Astrocyte (in vitro differentiated cells and primary cell): ENCODE measurements at regions not wholly inside any gene's neighbourhood (a gene's known extent, or its start where the extent isn't known, plus 50 kb on each side); places are given as distances from the start of the nearest gene placed in this dataset.

Source experiments
- DNase-seq: peaks from one replicate; pipeline ENCODE4 v3.0.0-alpha.2; 2010; ENCODE audit warnings: low read depth
- FAIRE-seq: peaks from 2 replicates; lab custom pipeline; 2011; peaks lifted over from hg19 to GRCh38; lab: Jason Lieb, UNC
- H2AFZ ChIP-seq: 2 replicates; pipeline ENCODE4 v1.6.0; 2012; ENCODE audit warnings: low read depth, low read length, inconsistent platforms
- H3K27ac ChIP-seq: 2 replicates; pipeline ENCODE4 v1.5.1; 2011; ENCODE audit warnings: low read depth, low read length, inconsistent platforms
- H3K27me3 ChIP-seq: 2 replicates; pipeline ENCODE4 v1.6.0; 2011; ENCODE audit warnings: low read length, inconsistent platforms; ENCODE audit not compliant: insufficient read depth
- H3K36me3 ChIP-seq: 2 replicates; pipeline ENCODE4 v1.5.1; 2011; ENCODE audit warnings: low read length, inconsistent platforms; ENCODE audit not compliant: insufficient read depth
- H3K4me1 ChIP-seq: 2 replicates; pipeline ENCODE4 v1.5.1; 2011; ENCODE audit warnings: low read length, inconsistent platforms; ENCODE audit not compliant: insufficient read depth
- H3K4me2 ChIP-seq: 2 replicates; pipeline ENCODE4 v1.6.0; 2012; ENCODE audit warnings: low read length, inconsistent platforms
- H3K4me3 ChIP-seq: 2 replicates; pipeline ENCODE4 v1.5.1; 2011; ENCODE audit warnings: low read depth, mild to moderate bottlenecking, low read length, inconsistent platforms; ENCODE audit not compliant: insufficient read depth
- H3K79me2 ChIP-seq: 2 replicates; pipeline ENCODE4 v1.6.0; 2012; ENCODE audit warnings: mild to moderate bottlenecking, low read length, inconsistent platforms; ENCODE audit not compliant: insufficient read depth
- H3K9ac ChIP-seq: 2 replicates; pipeline ENCODE4 v1.6.0; 2012; ENCODE audit warnings: mild to moderate bottlenecking, low read length, inconsistent platforms
- H3K9me3 ChIP-seq: 2 replicates; pipeline ENCODE4 v1.5.1; 2012; ENCODE audit warnings: low read depth, mild to moderate bottlenecking, low read length, inconsistent platforms; ENCODE audit not compliant: insufficient read depth
- H4K20me1 ChIP-seq: 2 replicates; pipeline ENCODE4 v1.6.0; 2012; ENCODE audit warnings: low read length, inconsistent platforms; ENCODE audit not compliant: insufficient read depth
- H3K27ac Mint-ChIP-seq: one replicate; pipeline ENCODE4 v1.8.0; 2021; ENCODE audit warnings: mild to moderate bottlenecking, mixed read lengths; ENCODE audit not compliant: unreplicated experiment
- H3K27me3 Mint-ChIP-seq: one replicate; pipeline ENCODE4 v1.8.0; 2021; ENCODE audit warnings: low read depth, mixed read lengths; ENCODE audit not compliant: unreplicated experiment
- H3K36me3 Mint-ChIP-seq: one replicate; pipeline ENCODE4 v1.8.0; 2021; ENCODE audit warnings: low read depth, mixed read lengths; ENCODE audit not compliant: unreplicated experiment
- H3K4me1 Mint-ChIP-seq: one replicate; pipeline ENCODE4 v1.8.0; 2021; ENCODE audit warnings: low read depth, mixed read lengths; ENCODE audit not compliant: unreplicated experiment
- H3K4me3 Mint-ChIP-seq: one replicate; pipeline ENCODE4 v1.8.0; 2021; ENCODE audit warnings: mild to moderate bottlenecking, moderate library complexity, mixed read lengths; ENCODE audit not compliant: unreplicated experiment
- H3K9me3 Mint-ChIP-seq: one replicate; pipeline ENCODE4 v1.8.0; 2021; ENCODE audit warnings: mild to moderate bottlenecking, mixed read lengths; ENCODE audit not compliant: unreplicated experiment
- EZH2 ChIP-seq: IDR thresholded peaks from 2 replicates; pipeline ENCODE4 v1.6.1; 2012; ENCODE audit warnings: mild to moderate bottlenecking, low read length, inconsistent platforms; ENCODE audit not compliant: insufficient read depth
- TF ChIP-seq, protein P1 (sequence below): IDR thresholded peaks from 2 replicates; pipeline ENCODE4 v1.5.1; 2011; ENCODE audit warnings: low read depth, mild to moderate bottlenecking, inconsistent platforms, low read length, moderate library complexity; ENCODE audit not compliant: insufficient read depth

DNA sequence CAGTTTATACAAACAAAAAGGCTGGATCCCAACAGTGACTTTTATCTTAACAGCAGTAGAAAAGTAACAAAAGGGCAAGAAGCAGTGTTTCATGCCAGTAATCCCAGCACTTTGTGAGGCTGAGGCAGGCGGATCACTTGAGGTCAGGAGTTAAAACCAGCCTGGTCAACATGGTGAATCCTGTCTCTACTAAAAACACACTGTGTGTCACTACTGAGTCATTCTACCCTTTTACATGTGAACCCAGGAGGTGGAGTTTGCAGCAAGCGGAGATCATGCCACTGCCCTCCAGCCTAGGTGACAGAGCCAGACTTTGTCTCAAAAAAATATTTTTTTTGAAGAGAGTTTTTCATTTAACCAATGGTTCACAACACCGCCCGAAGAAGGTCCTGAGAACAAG lies 395.6 kb upstream of the USP9Y start:
- Mint-ChIP-seq H3K9me3 (peaks cover 2% of the 10 kb centered on the region), H3K27ac (no peak overlapping the region), H3K27me3 (no peaks in the 10 kb centered on the region), H3K4me3 (no peak overlapping the region), H3K36me3 (no peaks in the 10 kb centered on the region), H3K4me1 (no peaks in the 10 kb centered on the region)
- no peak overlapping the region for H3K4me2 ChIP-seq
- H3K4me3 ChIP-seq = no peak overlapping the region
- H3K36me3 ChIP-seq = no peaks in the 10 kb centered on the region
- no peak overlapping the region for H2AFZ ChIP-seq
- no peaks in the 10 kb centered on the region for H4K20me1 ChIP-seq
- no peak for FAIRE-seq
- TF ChIP-seq, protein P1, sequence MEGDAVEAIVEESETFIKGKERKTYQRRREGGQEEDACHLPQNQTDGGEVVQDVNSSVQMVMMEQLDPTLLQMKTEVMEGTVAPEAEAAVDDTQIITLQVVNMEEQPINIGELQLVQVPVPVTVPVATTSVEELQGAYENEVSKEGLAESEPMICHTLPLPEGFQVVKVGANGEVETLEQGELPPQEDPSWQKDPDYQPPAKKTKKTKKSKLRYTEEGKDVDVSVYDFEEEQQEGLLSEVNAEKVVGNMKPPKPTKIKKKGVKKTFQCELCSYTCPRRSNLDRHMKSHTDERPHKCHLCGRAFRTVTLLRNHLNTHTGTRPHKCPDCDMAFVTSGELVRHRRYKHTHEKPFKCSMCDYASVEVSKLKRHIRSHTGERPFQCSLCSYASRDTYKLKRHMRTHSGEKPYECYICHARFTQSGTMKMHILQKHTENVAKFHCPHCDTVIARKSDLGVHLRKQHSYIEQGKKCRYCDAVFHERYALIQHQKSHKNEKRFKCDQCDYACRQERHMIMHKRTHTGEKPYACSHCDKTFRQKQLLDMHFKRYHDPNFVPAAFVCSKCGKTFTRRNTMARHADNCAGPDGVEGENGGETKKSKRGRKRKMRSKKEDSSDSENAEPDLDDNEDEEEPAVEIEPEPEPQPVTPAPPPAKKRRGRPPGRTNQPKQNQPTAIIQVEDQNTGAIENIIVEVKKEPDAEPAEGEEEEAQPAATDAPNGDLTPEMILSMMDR = no peak
- no peak for TF ChIP-seq EZH2
- no peaks in the 10 kb centered on the region for H3K27me3 ChIP-seq
- DNase-seq = no peak
- no peaks in the 10 kb centered on the region for H3K79me2 ChIP-seq
- no peaks in the 10 kb centered on the region for H3K9me3 ChIP-seq
- H3K9ac ChIP-seq = no peak overlapping the region
- H3K27ac ChIP-seq = no peak overlapping the region
- H3K4me1 ChIP-seq = no peaks in the 10 kb centered on the region

DNA sequence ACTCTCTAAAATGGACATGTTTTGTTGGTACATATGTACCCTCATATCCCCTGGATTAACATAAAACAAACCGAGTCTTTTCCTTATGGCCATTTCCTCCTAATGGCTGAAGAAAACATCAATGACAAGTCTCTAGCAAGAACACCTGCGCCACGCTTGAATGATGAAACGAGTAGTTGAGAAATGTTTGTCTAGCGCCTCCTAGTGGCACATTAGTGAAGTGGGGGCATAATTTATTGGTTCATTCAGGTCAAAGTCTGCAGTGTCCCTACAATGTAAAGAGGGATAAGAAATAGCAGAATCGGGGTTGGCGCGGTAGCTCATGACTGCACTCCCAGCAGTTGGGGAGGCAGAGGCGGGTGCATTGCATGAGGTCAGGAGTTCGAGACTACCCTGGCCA lies 391.8 kb upstream of the USP9Y start:
- Histone ChIP-seq H3K4me2 (no peak overlapping the region), H3K36me3 (no peaks in the 10 kb centered on the region), H3K27me3 (no peaks in the 10 kb centered on the region), H3K79me2 (no peaks in the 10 kb centered on the region), H2AFZ (no peak overlapping the region), H3K9me3 (no peaks in the 10 kb centered on the region), H3K9ac (no peak overlapping the region), H3K4me1 (no peaks in the 10 kb centered on the region), H4K20me1 (no peaks in the 10 kb centered on the region), H3K27ac (no peak overlapping the region), H3K4me3 (no peak overlapping the region)
- Mint-ChIP-seq H3K27me3 (no peaks in the 10 kb centered on the region), H3K27ac (no peak overlapping the region), H3K36me3 (no peaks in the 10 kb centered on the region), H3K4me3 (no peak overlapping the region), H3K9me3 (peaks cover 2% of the 10 kb centered on the region), H3K4me1 (no peaks in the 10 kb centered on the region)
- no peak for FAIRE-seq
- no peak for TF ChIP-seq EZH2
- TF ChIP-seq, protein P1 = no peak
- no peak for DNase-seq

DNA sequence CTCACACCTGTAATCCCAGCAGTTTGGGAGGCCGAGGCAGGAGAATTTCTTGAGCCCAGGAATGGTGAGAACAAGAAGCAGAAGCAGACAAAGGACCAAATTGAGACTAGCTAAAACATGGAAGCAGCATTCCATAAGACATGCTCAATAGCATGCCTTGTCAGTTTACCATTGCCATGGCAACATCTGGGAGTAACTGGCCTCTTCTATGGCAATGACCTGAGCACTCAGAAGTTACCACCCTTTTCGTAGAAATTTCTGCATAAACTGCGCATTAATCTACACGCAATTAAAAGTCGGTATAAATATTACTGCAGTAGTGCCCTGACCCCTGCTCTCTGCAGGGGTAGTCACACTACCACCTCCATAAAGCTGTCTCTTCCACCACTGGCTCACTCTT lies 390.2 kb upstream of the USP9Y start:
- Histone ChIP-seq H3K4me2 (no peak overlapping the region), H2AFZ (no peak overlapping the region), H3K9ac (no peak overlapping the region), H3K27ac (no peak overlapping the region), H4K20me1 (no peaks in the 10 kb centered on the region), H3K9me3 (no peaks in the 10 kb centered on the region), H3K27me3 (no peaks in the 10 kb centered on the region), H3K79me2 (no peaks in the 10 kb centered on the region), H3K4me1 (no peaks in the 10 kb centered on the region), H3K4me3 (no peak overlapping the region), H3K36me3 (no peaks in the 10 kb centered on the region)
- DNase-seq = no peak
- no peak for FAIRE-seq
- Mint-ChIP-seq H3K27me3 (no peaks in the 10 kb centered on the region), H3K36me3 (no peaks in the 10 kb centered on the region), H3K4me3 (no peak overlapping the region), H3K27ac (no peak overlapping the region), H3K9me3 (peaks cover 2% of the 10 kb centered on the region), H3K4me1 (no peaks in the 10 kb centered on the region)
- no peak for TF ChIP-seq EZH2
- TF ChIP-seq, protein P1 = no peak
